DND-41 (cell line): ENCODE measurements at regions not wholly inside any gene's neighbourhood (a gene's known extent, or its start where the extent isn't known, plus 50 kb on each side); places are given as distances from the start of the nearest gene placed in this dataset.

Source experiments
- ATAC-seq: fragments of 200-7000 bp; cut with Tn5 transposase; 3 replicates; pipeline ENCODE4 v1.9.1; 2021; ENCODE audit warnings: low read depth; ENCODE audit not compliant: insufficient read depth
- DNase-seq: peaks from one replicate; pipeline ENCODE4 v3.0.0-alpha.2; 2020
- H2AFZ ChIP-seq: 2 replicates; pipeline ENCODE4 v1.6.0; 2012; ENCODE audit warnings: low read depth, low read length
- H3K27ac ChIP-seq: 2 replicates; pipeline ENCODE4 v1.5.1; 2012; ENCODE audit warnings: low read length, inconsistent platforms
- H3K27me3 ChIP-seq: fragments of 200-600 bp; sonication (generic); 2 replicates; pipeline ENCODE4 v1.6.0; 2012; ENCODE audit warnings: low read length, mild to moderate bottlenecking, inconsistent platforms; ENCODE audit not compliant: insufficient read depth, poor library complexity
- H3K36me3 ChIP-seq: 2 replicates; pipeline ENCODE4 v1.5.1; 2012; ENCODE audit warnings: low read length, inconsistent platforms; ENCODE audit not compliant: insufficient read depth
- H3K4me1 ChIP-seq: 2 replicates; pipeline ENCODE4 v1.5.1; 2012; ENCODE audit warnings: mild to moderate bottlenecking, low read length; ENCODE audit not compliant: insufficient read depth
- H3K4me2 ChIP-seq: 2 replicates; pipeline ENCODE4 v1.6.0; 2012; ENCODE audit warnings: mild to moderate bottlenecking, moderate library complexity, low read length, inconsistent platforms; ENCODE audit not compliant: insufficient read depth
- H3K4me3 ChIP-seq, 2 experiments: fragments of 200-600 bp in 1 of 2; shearing (Covaris generic) in 1 of 2; 2 replicates each; pipeline ENCODE4 v1.5.1; 2012 to 2016; ENCODE audit warnings: inconsistent platforms in 2 of 2, low read length in 2 of 2, mild to moderate bottlenecking in 2 of 2, low read depth in 1 of 2, moderate library complexity in 1 of 2
- H3K79me2 ChIP-seq: 2 replicates; pipeline ENCODE4 v1.6.0; 2012; ENCODE audit warnings: low read length, inconsistent platforms; ENCODE audit not compliant: insufficient read depth
- H3K9ac ChIP-seq: 2 replicates; pipeline ENCODE4 v1.6.0; 2012; ENCODE audit warnings: low read depth, mild to moderate bottlenecking, inconsistent platforms, low read length, moderate library complexity
- H3K9me3 ChIP-seq: 2 replicates; pipeline ENCODE4 v1.5.1; 2012; ENCODE audit warnings: low read length, moderate library complexity, mild to moderate bottlenecking, inconsistent platforms; ENCODE audit not compliant: insufficient read depth, severe bottlenecking
- H4K20me1 ChIP-seq: 2 replicates; pipeline ENCODE4 v1.6.0; 2012; ENCODE audit warnings: low read length; ENCODE audit not compliant: insufficient read depth
- EZH2 ChIP-seq: IDR thresholded peaks from 3 replicates; pipeline ENCODE4 v1.6.1; 2012; ENCODE audit warnings: borderline replicate concordance, low read depth, mild to moderate bottlenecking, moderate library complexity, low read length, inconsistent platforms; ENCODE audit not compliant: severe bottlenecking
- TF ChIP-seq, protein P1 (sequence below): IDR thresholded peaks from 2 replicates; pipeline ENCODE4 v1.5.1; 2012; ENCODE audit warnings: borderline replicate concordance, low read length, moderate library complexity, mild to moderate bottlenecking; ENCODE audit not compliant: poor library complexity, severe bottlenecking; ENCODE audit errors: extremely low read depth

GRCh38 chr7:4319280-4319679 lies 362.8 kb upstream of the FOXK1 start:
- ATAC-seq (no peak), DNase-seq (no peak)
- H3K79me2 ChIP-seq = no peaks in the 10 kb centered on the region
- H3K27me3 ChIP-seq = no peaks in the 10 kb centered on the region
- H3K9me3 ChIP-seq = no peaks in the 10 kb centered on the region
- H3K9ac ChIP-seq = no peak overlapping the region
- no peaks in the 10 kb centered on the region for H3K4me1 ChIP-seq
- no peak overlapping the region for H3K27ac ChIP-seq
- no peak overlapping the region for H3K4me2 ChIP-seq
- H3K36me3 ChIP-seq = no peaks in the 10 kb centered on the region
- TF ChIP-seq, protein P1, sequence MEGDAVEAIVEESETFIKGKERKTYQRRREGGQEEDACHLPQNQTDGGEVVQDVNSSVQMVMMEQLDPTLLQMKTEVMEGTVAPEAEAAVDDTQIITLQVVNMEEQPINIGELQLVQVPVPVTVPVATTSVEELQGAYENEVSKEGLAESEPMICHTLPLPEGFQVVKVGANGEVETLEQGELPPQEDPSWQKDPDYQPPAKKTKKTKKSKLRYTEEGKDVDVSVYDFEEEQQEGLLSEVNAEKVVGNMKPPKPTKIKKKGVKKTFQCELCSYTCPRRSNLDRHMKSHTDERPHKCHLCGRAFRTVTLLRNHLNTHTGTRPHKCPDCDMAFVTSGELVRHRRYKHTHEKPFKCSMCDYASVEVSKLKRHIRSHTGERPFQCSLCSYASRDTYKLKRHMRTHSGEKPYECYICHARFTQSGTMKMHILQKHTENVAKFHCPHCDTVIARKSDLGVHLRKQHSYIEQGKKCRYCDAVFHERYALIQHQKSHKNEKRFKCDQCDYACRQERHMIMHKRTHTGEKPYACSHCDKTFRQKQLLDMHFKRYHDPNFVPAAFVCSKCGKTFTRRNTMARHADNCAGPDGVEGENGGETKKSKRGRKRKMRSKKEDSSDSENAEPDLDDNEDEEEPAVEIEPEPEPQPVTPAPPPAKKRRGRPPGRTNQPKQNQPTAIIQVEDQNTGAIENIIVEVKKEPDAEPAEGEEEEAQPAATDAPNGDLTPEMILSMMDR = no peak
- H2AFZ ChIP-seq = no peak overlapping the region
- H4K20me1 ChIP-seq = no peaks in the 10 kb centered on the region
- H3K4me3 ChIP-seq = no peak overlapping the region

DNA sequence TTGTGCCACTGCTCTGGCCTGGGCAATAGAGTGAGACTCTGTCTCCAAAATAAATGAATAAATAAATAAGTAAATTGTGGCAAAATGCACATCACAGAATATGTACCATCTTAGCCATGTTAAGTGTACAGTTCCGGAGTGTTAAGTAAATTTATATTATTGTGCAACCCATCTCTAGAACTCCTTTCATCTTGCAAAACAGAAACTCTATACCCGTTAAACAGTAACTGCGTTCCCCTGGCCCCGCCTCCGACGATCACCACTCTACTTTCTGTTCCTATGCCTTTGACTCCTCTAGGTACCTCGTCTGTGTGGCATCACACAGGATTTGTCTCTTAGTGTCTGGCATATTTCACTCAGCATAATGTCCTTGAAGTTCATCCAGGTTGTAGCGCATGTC lies 356.4 kb upstream of the FOXK1 start:
- Histone ChIP-seq H3K9me3 (no peaks in the 10 kb centered on the region), H3K36me3 (no peaks in the 10 kb centered on the region), H3K4me3 (no peak overlapping the region), H3K9ac (no peak overlapping the region), H3K79me2 (no peaks in the 10 kb centered on the region), H4K20me1 (no peaks in the 10 kb centered on the region), H3K27me3 (peaks cover 9% of the 10 kb centered on the region), H3K4me1 (no peaks in the 10 kb centered on the region), H3K4me2 (no peak overlapping the region), H2AFZ (no peak overlapping the region), H3K27ac (no peak overlapping the region)
- TF ChIP-seq, protein P1 = no peak
- TF ChIP-seq EZH2 = no peak
- no peak for DNase-seq
- ATAC-seq = no peak

DNA sequence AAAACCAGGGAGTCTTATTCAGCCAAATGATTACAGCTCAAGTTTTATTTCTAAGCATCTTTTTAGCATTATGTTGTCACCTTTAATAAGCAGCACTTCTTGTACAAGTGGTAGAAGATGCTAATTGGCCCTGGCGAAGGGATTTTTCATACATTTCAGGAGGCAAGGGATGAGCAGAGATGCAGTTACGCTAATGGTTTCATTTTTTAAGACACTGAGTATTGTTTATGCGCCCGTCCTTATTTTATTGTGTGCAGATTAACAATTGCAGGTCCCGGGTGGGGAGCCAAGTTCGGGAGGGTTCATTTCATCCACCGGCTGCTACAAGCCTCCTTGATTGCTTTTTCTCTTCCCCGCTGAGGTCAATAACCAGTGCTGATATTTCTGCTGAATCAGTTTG lies 350.4 kb upstream of the FOXK1 start:
- Histone ChIP-seq H3K27ac (no peak overlapping the region), H3K4me1 (no peaks in the 10 kb centered on the region), H3K36me3 (no peaks in the 10 kb centered on the region), H4K20me1 (no peaks in the 10 kb centered on the region), H2AFZ (no peak overlapping the region), H3K27me3 (peaks cover 9% of the 10 kb centered on the region), H3K9ac (no peak overlapping the region), H3K9me3 (no peaks in the 10 kb centered on the region), H3K4me2 (no peak overlapping the region), H3K4me3 (no peak overlapping the region), H3K79me2 (no peaks in the 10 kb centered on the region)
- no peak for DNase-seq
- TF ChIP-seq, protein P1 = no peak
- no peak for TF ChIP-seq EZH2
- ATAC-seq = no peak

DNA sequence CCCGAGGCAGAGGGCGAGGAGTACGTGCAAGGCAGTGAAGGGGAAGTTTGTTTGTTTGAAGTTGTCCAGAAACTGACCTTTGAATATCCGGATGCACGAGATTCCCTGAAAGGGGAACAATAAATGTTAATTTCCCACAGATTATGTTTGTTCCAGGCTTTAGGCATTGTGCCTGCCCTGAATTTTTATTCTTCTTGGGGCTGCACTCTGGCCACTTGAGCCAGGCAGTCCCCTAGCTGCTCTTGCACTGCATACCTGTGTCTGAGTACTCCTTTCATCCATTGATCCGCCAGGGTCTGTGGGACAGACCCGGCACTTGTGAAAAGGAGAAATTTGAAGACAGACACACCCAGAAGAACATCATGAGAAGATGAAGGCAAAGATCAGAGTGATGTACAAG lies 343.5 kb upstream of the FOXK1 start:
- ATAC-seq = no peak
- TF ChIP-seq, protein P1 = no peak
- TF ChIP-seq EZH2 = no peak

More for the DNA sequence above, 343.5 kb upstream of the FOXK1 start:
- Histone ChIP-seq H3K9ac (no peak overlapping the region), H3K27ac (no peak overlapping the region), H3K79me2 (no peaks in the 10 kb centered on the region), H3K4me1 (no peaks in the 10 kb centered on the region), H3K27me3 (no peaks in the 10 kb centered on the region), H2AFZ (no peak overlapping the region), H4K20me1 (no peaks in the 10 kb centered on the region), H3K9me3 (no peaks in the 10 kb centered on the region), H3K4me2 (no peak overlapping the region), H3K36me3 (no peaks in the 10 kb centered on the region), H3K4me3 (no peak overlapping the region)
- DNase-seq = no peak
